Breast epithelium (tissue), 4 donors: ENCODE measurements at regions not wholly inside any gene's neighbourhood (a gene's known extent, or its start where the extent isn't known, plus 50 kb on each side); places are given as distances from the start of the nearest gene placed in this dataset.
"Not testable (repeated sequence)": the region's sequence is repeated elsewhere in the genome, so short reads cannot be mapped to it uniquely, and the experiment has no call there.

Source experiments
- DNase-seq, 2 donors: peaks; one replicate each; pipeline ENCODE4 v3.0.0-alpha.2; 2019; ENCODE audit warnings: low spot score in 2 of 2
- H3K27ac ChIP-seq, 2 donors: fragments of 200-600 bp; sonication (generic) in 1 of 2; one replicate each; pipeline ENCODE4 v1.5.1; 2016 to 2019; ENCODE audit warnings: mild to moderate bottlenecking in 1 of 2
- H3K27me3 ChIP-seq, 2 donors: fragments of 200-600 bp; sonication (generic) in 1 of 2; one replicate each; pipeline versions ENCODE4 v1.5.1 to v1.6.0; 2017 to 2019; ENCODE audit warnings: control low read depth in 1 of 2, mild to moderate bottlenecking in 1 of 2
- H3K36me3 ChIP-seq: fragments of 200-600 bp; one replicate; pipeline ENCODE4 v1.5.1; 2019
- H3K4me1 ChIP-seq, 2 donors: fragments of 200-600 bp; sonication (generic); one replicate each; pipeline ENCODE4 v1.5.1; 2016 to 2019; ENCODE audit warnings: control low read depth in 1 of 2
- H3K4me3 ChIP-seq, 3 donors: fragments of 200-600 bp; sonication (generic); 1 replicate in 2 of 3; 2 replicates in 1 of 3; pipeline ENCODE4 v1.5.1; 2016 to 2019; ENCODE audit warnings: mild to moderate bottlenecking in 3 of 3, moderate library complexity in 2 of 3
- H3K9me3 ChIP-seq, 2 donors: fragments of 200-600 bp; sonication (generic) in 1 of 2; one replicate each; pipeline ENCODE4 v1.5.1; 2016 to 2019; ENCODE audit warnings: control low read depth in 1 of 2
- CTCF ChIP-seq, 3 donors: fragments of 450-650 bp; IDR thresholded peaks; one replicate each; pipeline ENCODE4 v1.5.1; 2016 to 2017; ENCODE audit warnings: antibody characterized with exemption in 3 of 3, mild to moderate bottlenecking in 3 of 3, moderate library complexity in 3 of 3
- POLR2A ChIP-seq: fragments of 450-650 bp; IDR thresholded peaks from one replicate; pipeline ENCODE4 v1.6.1; 2016; ENCODE audit warnings: antibody characterized with exemption, mild to moderate bottlenecking, moderate library complexity
- POLR2AphosphoS5 ChIP-seq, 3 donors: sonication (generic); formaldehyde crosslinking; IDR thresholded peaks; one replicate each; pipeline ENCODE4 v1.6.1; 2017; ENCODE audit warnings: antibody characterized with exemption in 3 of 3
- intact Hi-C: fragments of 100-400 bp; cut with DNase I; formaldehyde crosslinking; loops from one replicate; pipeline ENCODE4 v1.15.1; 2023; ENCODE audit warnings: low total_unique reads

- TF ChIP-seq CTCF (IDR thresholded peaks at IDR 0.05) (no peak), POLR2A (no peak), POLR2AphosphoS5 (IDR thresholded peaks at IDR 0.05) (no peak)
- Histone ChIP-seq H3K4me1 (no peaks in the 10 kb centered on the region), H3K9me3 (no peaks in the 10 kb centered on the region), H3K4me3 (no peak overlapping the region), H3K27me3 (no peaks in the 10 kb centered on the region), H3K36me3 (no peaks in the 10 kb centered on the region), H3K27ac (no peak overlapping the region)
- no peak for DNase-seq
- intact Hi-C loops, result no loop called here
These were observed 71.5 kb upstream of the DHX40 start for GRCh38 chr17:59493867-59494266.

GRCh38 chr17:59494757-59495368, 70.5 kb upstream of the DHX40 start:
- Histone ChIP-seq H3K27ac (no peak overlapping the region), H3K4me1 (no peaks in the 10 kb centered on the region), H3K4me3 (no peak overlapping the region), H3K27me3 (no peaks in the 10 kb centered on the region), H3K9me3 (no peaks in the 10 kb centered on the region), H3K36me3 (no peaks in the 10 kb centered on the region)
- intact Hi-C loops, result no loop called here
- no peak for DNase-seq
- TF ChIP-seq CTCF (IDR thresholded peaks at IDR 0.05) (no peak), POLR2A (no peak), POLR2AphosphoS5 (IDR thresholded peaks at IDR 0.05) (no peak)

GRCh38 chr17:59496178-59496577, 69.2 kb upstream of the DHX40 start:
- Histone ChIP-seq H3K9me3 (no peaks in the 10 kb centered on the region), H3K27me3 (no peaks in the 10 kb centered on the region), H3K4me1 (no peaks in the 10 kb centered on the region), H3K27ac (no peak overlapping the region), H3K36me3 (no peaks in the 10 kb centered on the region), H3K4me3 (no peak overlapping the region)
- no peak for DNase-seq
- intact Hi-C loops, result no loop called here
- TF ChIP-seq POLR2A (no peak), CTCF (IDR thresholded peaks at IDR 0.05) (no peak), POLR2AphosphoS5 (IDR thresholded peaks at IDR 0.05) (no peak)

- H3K4me3 ChIP-seq, result no peak overlapping the region
- intact Hi-C loops, result no loop called here
These were observed 66.7 kb upstream of the DHX40 start for GRCh38 chr17:59498530-59499307.

GRCh38 chr17:59500086-59500655, 65.2 kb upstream of the DHX40 start:
- H3K36me3 ChIP-seq, intact Hi-C loops, H3K4me3 ChIP-seq, H3K27ac ChIP-seq, H3K4me1 ChIP-seq, H3K27me3 ChIP-seq, H3K9me3 ChIP-seq, DNase-seq: not testable (repeated sequence)

More at GRCh38 chr17:59498530-59499307, 66.7 kb upstream of the DHX40 start:
- Histone ChIP-seq H3K27me3 (no peaks in the 10 kb centered on the region), H3K9me3 (no peaks in the 10 kb centered on the region), H3K36me3 (no peaks in the 10 kb centered on the region), H3K27ac (no peak overlapping the region), H3K4me1 (no peaks in the 10 kb centered on the region)
- TF ChIP-seq POLR2A (no peak), CTCF (IDR thresholded peaks at IDR 0.05) (no peak), POLR2AphosphoS5 (IDR thresholded peaks at IDR 0.05) (no peak)
- no peak for DNase-seq
